ENCODE measurements at regions not wholly inside any gene's neighbourhood (a gene's known extent, or its start where the extent isn't known, plus 50 kb on each side); places are given as distances from the start of the nearest gene placed in this dataset.

DNA sequence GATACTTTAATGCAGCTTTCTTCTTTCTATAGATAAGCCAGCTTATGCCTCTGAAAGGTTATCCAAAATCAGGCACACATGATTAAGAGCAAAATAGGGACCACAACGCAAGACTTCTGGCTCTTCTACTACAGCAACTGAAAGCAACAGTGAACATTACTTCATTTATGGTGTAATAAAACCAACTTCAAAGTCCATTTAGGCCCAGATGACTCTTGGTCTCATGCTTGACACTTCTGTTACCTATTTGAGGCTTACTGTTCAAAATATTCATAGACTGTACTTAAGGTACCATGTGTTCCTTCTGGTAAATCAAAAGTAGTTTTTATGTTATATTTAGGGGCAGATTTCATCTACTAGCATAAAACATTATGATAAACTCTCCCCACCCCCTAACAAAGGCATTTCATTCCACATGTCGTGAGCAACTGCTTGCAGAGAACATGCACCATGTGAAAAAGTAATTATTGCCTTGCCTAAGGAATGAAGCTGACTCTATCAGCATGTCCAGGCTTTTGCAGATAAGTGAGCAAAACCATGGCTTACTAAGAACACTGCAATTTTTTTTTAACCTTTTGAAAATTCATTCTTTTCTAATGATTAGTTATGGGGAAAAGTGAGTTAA lies 154.9 kb upstream of the ITGB1 start:
- Histone ChIP-seq H3K9ac (ENCODE audit: extremely low read depth, insufficient read length, low read length) (no peak overlapping the region), H3K79me2 (ENCODE audit: insufficient read depth, low read length) (no peaks in the 10 kb centered on the region), H3K18ac (ENCODE audit: insufficient read length, low read depth, low read length) (no peak overlapping the region), H2AK5ac (ENCODE audit: insufficient read length, low read length) (no peak overlapping the region), H3K4me2 (ENCODE audit: insufficient read depth, insufficient read length, low read length) (no peak overlapping the region), H2BK120ac (ENCODE audit: low read depth, low read length, poor library complexity, severe bottlenecking) (no peak overlapping the region), H3K27ac (ENCODE audit: insufficient read length, low read depth, low read length) (no peak overlapping the region), H4K20me1 (ENCODE audit: control insufficient read depth, insufficient read depth, insufficient read length) (no peaks in the 10 kb centered on the region), H3K4ac (ENCODE audit: low read depth, low read length) (no peak overlapping the region), H3K4me1 (ENCODE audit: insufficient read depth, low read length) (no peaks in the 10 kb centered on the region), H3K9me3 (ENCODE audit: control insufficient read depth, low read depth, low read length) (no peaks in the 10 kb centered on the region), H2BK15ac (ENCODE audit: low read depth, low read length) (no peak overlapping the region), H3K79me1 (ENCODE audit: insufficient read depth, low read depth, low read length, poor library complexity, severe bottlenecking) (no peaks in the 10 kb centered on the region), H4K5ac (ENCODE audit: insufficient read length, low read depth, low read length) (no peak overlapping the region), H3T11ph (ENCODE audit: low read length) (no peak overlapping the region), H3K23me2 (ENCODE audit: insufficient read length, low read depth, low read length, poor library complexity, severe bottlenecking) (no peaks in the 10 kb centered on the region), H2BK5ac (ENCODE audit: insufficient read length, low read length) (no peak overlapping the region), H2BK20ac (ENCODE audit: low read depth, low read length, poor library complexity, severe bottlenecking) (no peak overlapping the region), H2BK12ac (ENCODE audit: insufficient read length, low read depth, low read length) (no peak overlapping the region), H3K23ac (ENCODE audit: insufficient read length, low read depth, low read length) (no peak overlapping the region), H4K8ac (replicated peaks; ENCODE audit: insufficient read length, low read depth, low read length) (no peak overlapping the region), H3K14ac (ENCODE audit: insufficient read depth, low read length) (no peak overlapping the region), H3K27me3 (ENCODE audit: insufficient read depth, low read length) (no peaks in the 10 kb centered on the region), H3K56ac (ENCODE audit: insufficient read length, low read depth, low read length) (no peak overlapping the region), H4K91ac (ENCODE audit: insufficient read length, low read depth, low read length) (no peak overlapping the region), H2AFZ (ENCODE audit: low read length) (no peak overlapping the region)
- Mint-ChIP-seq H3K4me3 (no peak overlapping the region), H3K27me3 (ENCODE audit: low read depth) (peaks cover 4% of the 10 kb centered on the region; the same call in 1 of the 2 replicates), H3K9me3 (no peaks in the 10 kb centered on the region), H3K36me3 (ENCODE audit: insufficient read depth in 1 of 3, low read depth in 3 of 3) (no peaks in the 10 kb centered on the region), H3K27ac (no peak overlapping the region), H3K4me1 (peaks cover 25 to 28% of the 10 kb centered on the region in 2 experiments)
- no peak for DNase-seq
- WGBS (ENCODE audit: extremely low coverage, insufficient read length, low lambda C conversion rate), result no CpG with 5 or more reads among the region's 2 CpGs
- no peak for TF ChIP-seq CTCF (conservative IDR thresholded peaks at IDR 0.05)

All from H9 (cell line).